H9 (cell line): ENCODE measurements at regions not wholly inside any gene's neighbourhood (a gene's known extent, or its start where the extent isn't known, plus 50 kb on each side); places are given as distances from the start of the nearest gene placed in this dataset.

Source experiments
- DNase-seq: peaks from one replicate; pipeline ENCODE4 v3.0.0-alpha.2; 2017
- H2AFZ ChIP-seq: one replicate; pipeline ENCODE4 v1.6.1; 2013; ENCODE audit warnings: mild to moderate bottlenecking, low read length, control low read depth, moderate library complexity
- H2AK5ac ChIP-seq: 2 replicates; pipeline ENCODE4 v1.6.1; 2013; ENCODE audit warnings: low read length, control low read depth, mixed read lengths; ENCODE audit not compliant: insufficient read length
- H2BK120ac ChIP-seq: one replicate; pipeline ENCODE4 v1.6.1; 2013; ENCODE audit warnings: low read depth, mild to moderate bottlenecking, low read length, control low read depth, inconsistent platforms; ENCODE audit not compliant: poor library complexity, severe bottlenecking
- H2BK12ac ChIP-seq: 2 replicates; pipeline ENCODE4 v1.6.1; 2013; ENCODE audit warnings: low read length, control low read depth, mixed read lengths, low read depth; ENCODE audit not compliant: insufficient read length
- H2BK15ac ChIP-seq: 2 replicates; pipeline ENCODE4 v1.6.1; 2013; ENCODE audit warnings: low read depth, low read length, control low read depth
- H2BK20ac ChIP-seq: one replicate; pipeline ENCODE4 v1.6.1; 2013; ENCODE audit warnings: low read depth, mild to moderate bottlenecking, low read length, control low read depth, inconsistent platforms; ENCODE audit not compliant: poor library complexity, severe bottlenecking
- H2BK5ac ChIP-seq: 2 replicates; pipeline ENCODE4 v1.6.1; 2013; ENCODE audit warnings: low read length, control low read depth, mixed read lengths; ENCODE audit not compliant: insufficient read length
- H3K14ac ChIP-seq: 2 replicates; pipeline ENCODE4 v1.6.1; 2013; ENCODE audit warnings: low read length, control low read depth; ENCODE audit not compliant: insufficient read depth
- H3K18ac ChIP-seq: 2 replicates; pipeline ENCODE4 v1.6.1; 2013; ENCODE audit warnings: low read depth, mild to moderate bottlenecking, mixed read lengths, low read length, control low read depth; ENCODE audit not compliant: insufficient read length
- H3K23ac ChIP-seq: 2 replicates; pipeline ENCODE4 v1.6.1; 2013; ENCODE audit warnings: low read length, control low read depth, mixed read lengths, low read depth; ENCODE audit not compliant: insufficient read length
- H3K23me2 ChIP-seq: 2 replicates; pipeline ENCODE4 v1.6.1; 2013; ENCODE audit warnings: low read depth, mild to moderate bottlenecking, mixed read lengths, low read length, control low read depth; ENCODE audit not compliant: insufficient read length, poor library complexity, severe bottlenecking
- H3K27ac ChIP-seq: 2 replicates; pipeline ENCODE4 v1.5.1; 2013; ENCODE audit warnings: low read length, control low read depth, mixed read lengths, low read depth; ENCODE audit not compliant: insufficient read length
- H3K27me3 ChIP-seq: 2 replicates; pipeline ENCODE4 v1.6.1; 2013; ENCODE audit warnings: low read length, control low read depth, inconsistent platforms; ENCODE audit not compliant: insufficient read depth
- H3K4ac ChIP-seq: 2 replicates; pipeline ENCODE4 v1.6.1; 2013; ENCODE audit warnings: low read depth, mild to moderate bottlenecking, control low read depth, inconsistent platforms, low read length, moderate library complexity
- H3K4me1 ChIP-seq: 2 replicates; pipeline ENCODE4 v1.6.1; 2013; ENCODE audit warnings: low read length, control low read depth, inconsistent platforms; ENCODE audit not compliant: insufficient read depth
- H3K4me2 ChIP-seq: 2 replicates; pipeline ENCODE4 v1.6.1; 2013; ENCODE audit warnings: low read length, control low read depth, mixed read lengths; ENCODE audit not compliant: insufficient read length, insufficient read depth
- H3K56ac ChIP-seq: 2 replicates; pipeline ENCODE4 v1.6.1; 2013; ENCODE audit warnings: low read depth, mild to moderate bottlenecking, mixed read lengths, low read length, control low read depth; ENCODE audit not compliant: insufficient read length
- H3K79me1 ChIP-seq: 2 replicates; pipeline ENCODE4 v1.6.1; 2013; ENCODE audit warnings: low read depth, mild to moderate bottlenecking, moderate library complexity, low read length, control low read depth, inconsistent platforms; ENCODE audit not compliant: insufficient read depth, poor library complexity, severe bottlenecking
- H3K79me2 ChIP-seq: 2 replicates; pipeline ENCODE4 v1.6.1; 2013; ENCODE audit warnings: low read length, control low read depth, inconsistent platforms; ENCODE audit not compliant: insufficient read depth
- H3K9ac ChIP-seq: 2 replicates; pipeline ENCODE4 v1.6.1; 2013; ENCODE audit warnings: low read length, control low read depth, mixed read lengths; ENCODE audit not compliant: insufficient read length; ENCODE audit errors: extremely low read depth
- H3K9me3 ChIP-seq: one replicate; pipeline ENCODE4 v1.6.1; 2013; ENCODE audit warnings: low read depth, low read length, inconsistent platforms; ENCODE audit not compliant: control insufficient read depth
- H3T11ph ChIP-seq: one replicate; pipeline ENCODE4 v1.6.1; 2013; ENCODE audit warnings: mild to moderate bottlenecking, low read length, control low read depth, inconsistent platforms
- H4K20me1 ChIP-seq: one replicate; pipeline ENCODE4 v1.6.1; 2013; ENCODE audit not compliant: control insufficient read depth, insufficient read length, insufficient read depth
- H4K5ac ChIP-seq: 2 replicates; pipeline ENCODE4 v1.6.1; 2013; ENCODE audit warnings: low read depth, mild to moderate bottlenecking, mixed read lengths, low read length, control low read depth; ENCODE audit not compliant: insufficient read length
- H4K8ac ChIP-seq: replicated peaks from 2 replicates; pipeline ENCODE4 v1.6.1; 2013; ENCODE audit warnings: low read length, control low read depth, mixed read lengths, low read depth; ENCODE audit not compliant: insufficient read length
- H4K91ac ChIP-seq: 2 replicates; pipeline ENCODE4 v1.6.1; 2013; ENCODE audit warnings: low read depth, mild to moderate bottlenecking, moderate library complexity, mixed read lengths, low read length, control low read depth; ENCODE audit not compliant: insufficient read length
- H3K27ac Mint-ChIP-seq, 3 experiments: 2 replicates in 2 of 3; 3 replicates in 1 of 3; pipeline ENCODE4 v1.8.0; 2020 to 2021; ENCODE audit warnings: mixed read lengths in 3 of 3, mild to moderate bottlenecking in 1 of 3, moderate library complexity in 1 of 3
- H3K27me3 Mint-ChIP-seq: 2 replicates; pipeline ENCODE4 v1.8.0; 2021; ENCODE audit warnings: low read depth, mild to moderate bottlenecking, moderate library complexity, mixed read lengths
- H3K36me3 Mint-ChIP-seq, 3 experiments: 2 replicates in 2 of 3; 3 replicates in 1 of 3; pipeline ENCODE4 v1.8.0; 2020 to 2021; ENCODE audit warnings: low read depth in 3 of 3, mixed read lengths in 3 of 3; ENCODE audit not compliant: insufficient read depth in 1 of 3
- H3K4me1 Mint-ChIP-seq, 2 experiments: 2 replicates each; pipeline ENCODE4 v1.8.0; 2020; ENCODE audit warnings: mixed read lengths in 2 of 2
- H3K4me3 Mint-ChIP-seq, 2 experiments: 2 replicates in 1 of 2; 3 replicates in 1 of 2; pipeline ENCODE4 v1.8.0; 2020 to 2021; ENCODE audit warnings: mild to moderate bottlenecking in 2 of 2, mixed read lengths in 2 of 2, moderate library complexity in 1 of 2
- H3K9me3 Mint-ChIP-seq, 2 experiments: 2 replicates in 1 of 2; 3 replicates in 1 of 2; pipeline ENCODE4 v1.8.0; 2020; ENCODE audit warnings: mild to moderate bottlenecking in 2 of 2, mixed read lengths in 2 of 2, moderate library complexity in 1 of 2
- WGBS: extraction: QIAGEN DNeasy Blood & Tissue Kit; methylation state at CpG from one replicate; pipeline ENCODE4 v1.1.7; 2013; ENCODE audit warnings: missing lambda C conversion rate, low lambda C conversion rate, mixed read lengths; ENCODE audit not compliant: insufficient read length; ENCODE audit errors: extremely low coverage; 5-methylcytosine and 5-hydroxymethylcytosine counted together
- TF ChIP-seq, protein P1 (sequence below): fragments of 200-600 bp; sonication (generic); conservative IDR thresholded peaks from 3 replicates; pipeline ENCODE4 v1.8.0; 2021; ENCODE audit warnings: antibody characterized with exemption, mild to moderate bottlenecking

DNA sequence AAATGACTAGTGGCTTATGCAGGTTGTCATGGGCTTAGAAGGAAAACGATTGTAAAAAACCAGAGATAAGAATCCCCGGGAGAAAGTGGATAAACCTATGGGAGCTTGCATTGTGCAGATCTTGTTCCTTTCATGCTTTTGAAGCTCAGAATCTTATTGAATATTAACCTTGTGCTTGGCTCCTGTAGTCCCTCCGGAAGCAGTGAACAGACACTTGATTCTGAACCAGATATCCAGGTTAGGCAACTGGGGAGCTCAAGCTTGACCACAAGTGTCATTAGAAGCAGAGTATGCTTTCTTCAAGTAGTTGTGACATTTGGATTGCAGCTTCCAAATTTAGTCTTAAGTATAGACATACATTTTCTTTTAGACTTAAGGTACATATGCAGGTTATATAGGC lies 212.6 kb upstream of the MOCS1 start:
- no peaks in the 10 kb centered on the region for H3K9me3 ChIP-seq
- no peaks in the 10 kb centered on the region for H3K27me3 ChIP-seq
- H3K23me2 ChIP-seq: no peaks in the 10 kb centered on the region
- no peak overlapping the region for H2BK12ac ChIP-seq
- H2BK20ac ChIP-seq: no peak overlapping the region
- H3K79me1 ChIP-seq: no peaks in the 10 kb centered on the region
- H2BK15ac ChIP-seq: no peak overlapping the region
- no peaks in the 10 kb centered on the region for H4K20me1 ChIP-seq
- no peak overlapping the region for H3K4me3 Mint-ChIP-seq
- TF ChIP-seq, protein P1, sequence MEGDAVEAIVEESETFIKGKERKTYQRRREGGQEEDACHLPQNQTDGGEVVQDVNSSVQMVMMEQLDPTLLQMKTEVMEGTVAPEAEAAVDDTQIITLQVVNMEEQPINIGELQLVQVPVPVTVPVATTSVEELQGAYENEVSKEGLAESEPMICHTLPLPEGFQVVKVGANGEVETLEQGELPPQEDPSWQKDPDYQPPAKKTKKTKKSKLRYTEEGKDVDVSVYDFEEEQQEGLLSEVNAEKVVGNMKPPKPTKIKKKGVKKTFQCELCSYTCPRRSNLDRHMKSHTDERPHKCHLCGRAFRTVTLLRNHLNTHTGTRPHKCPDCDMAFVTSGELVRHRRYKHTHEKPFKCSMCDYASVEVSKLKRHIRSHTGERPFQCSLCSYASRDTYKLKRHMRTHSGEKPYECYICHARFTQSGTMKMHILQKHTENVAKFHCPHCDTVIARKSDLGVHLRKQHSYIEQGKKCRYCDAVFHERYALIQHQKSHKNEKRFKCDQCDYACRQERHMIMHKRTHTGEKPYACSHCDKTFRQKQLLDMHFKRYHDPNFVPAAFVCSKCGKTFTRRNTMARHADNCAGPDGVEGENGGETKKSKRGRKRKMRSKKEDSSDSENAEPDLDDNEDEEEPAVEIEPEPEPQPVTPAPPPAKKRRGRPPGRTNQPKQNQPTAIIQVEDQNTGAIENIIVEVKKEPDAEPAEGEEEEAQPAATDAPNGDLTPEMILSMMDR: no peak
- no peak overlapping the region for H3K4ac ChIP-seq
- H4K8ac ChIP-seq: no peak overlapping the region
- H3K4me1 Mint-ChIP-seq: no peaks in the 10 kb centered on the region
- H4K5ac ChIP-seq: no peak overlapping the region
- H2AK5ac ChIP-seq: no peak overlapping the region
- H3K18ac ChIP-seq: no peak overlapping the region
- H3K27ac ChIP-seq: no peak overlapping the region
- no peak overlapping the region for H3K4me2 ChIP-seq
- H4K91ac ChIP-seq: no peak overlapping the region
- H3K4me1 ChIP-seq: no peaks in the 10 kb centered on the region
- no peak overlapping the region for H3K9ac ChIP-seq
- H3K56ac ChIP-seq: no peak overlapping the region
- no peak overlapping the region for H2AFZ ChIP-seq
- H3K23ac ChIP-seq: no peak overlapping the region
- peaks cover 11% of the 10 kb centered on the region for H3K27me3 Mint-ChIP-seq
- no peak overlapping the region for H2BK120ac ChIP-seq
- no peaks in the 10 kb centered on the region for H3K79me2 ChIP-seq
- H3K14ac ChIP-seq: no peak overlapping the region
- DNase-seq: no peak
- no peak overlapping the region for H3T11ph ChIP-seq
- no peaks in the 10 kb centered on the region for H3K36me3 Mint-ChIP-seq
- H2BK5ac ChIP-seq: no peak overlapping the region
- no peak overlapping the region for H3K27ac Mint-ChIP-seq
- H3K9me3 Mint-ChIP-seq: no peaks in the 10 kb centered on the region
- WGBS: no CpG with 5 or more reads among the region's 3 CpGs
